Spleen (tissue), 11 donors: ENCODE measurements at regions not wholly inside any gene's neighbourhood (a gene's known extent, or its start where the extent isn't known, plus 50 kb on each side); places are given as distances from the start of the nearest gene placed in this dataset.

Experiments used
- DNase-seq: peaks from one replicate; pipeline ENCODE4 v3.0.0-alpha.2; 2020
- H3K27ac ChIP-seq, 8 donors: fragments of 200-600 bp; sonication (generic) in 7 of 8; 1 replicate in 4 of 8; 2 replicates in 4 of 8; pipeline versions ENCODE4 v1.5.0 to v1.8.0; 2016 to 2021; ENCODE audit warnings: inconsistent platforms in 4 of 8, mild to moderate bottlenecking in 4 of 8, moderate library complexity in 1 of 8
- H3K27me3 ChIP-seq, 7 donors: fragments of 200-600 bp; sonication (generic) in 6 of 7; replicated peaks in 1 of 7; 1 replicate in 4 of 7; 2 replicates in 3 of 7; pipeline versions ENCODE4 v1.5.0 to v1.8.0; 2016 to 2021; ENCODE audit warnings: inconsistent platforms in 3 of 7, mild to moderate bottlenecking in 1 of 7
- H3K36me3 ChIP-seq, 6 donors: fragments of 200-600 bp; sonication (generic) in 5 of 6; 1 replicate in 4 of 6; 2 replicates in 2 of 6; pipeline versions ENCODE4 v1.5.0 to v1.8.0; 2016 to 2021; ENCODE audit warnings: inconsistent platforms in 2 of 6
- H3K4me1 ChIP-seq, 6 donors: fragments of 200-600 bp; sonication (generic) in 5 of 6; 1 replicate in 3 of 6; 2 replicates in 3 of 6; pipeline versions ENCODE4 v1.5.0 to v1.8.0; 2016 to 2021; ENCODE audit warnings: inconsistent platforms in 3 of 6
- H3K4me3 ChIP-seq, 8 donors: fragments of 200-600 bp; sonication (generic) in 7 of 8; 1 replicate in 4 of 8; 2 replicates in 4 of 8; pipeline versions ENCODE4 v1.5.0 to v1.8.0; 2016 to 2021; ENCODE audit warnings: inconsistent platforms in 4 of 8, mild to moderate bottlenecking in 4 of 8, moderate library complexity in 2 of 8
- H3K9me3 ChIP-seq, 8 donors: fragments of 200-600 bp; sonication (generic) in 7 of 8; 1 replicate in 4 of 8; 2 replicates in 4 of 8; pipeline versions ENCODE4 v1.5.0 to v1.8.0; 2016 to 2021; ENCODE audit warnings: inconsistent platforms in 4 of 8
- CTCF ChIP-seq, 11 experiments: fragments of 200-600 bp in 7 of 11; fragments of 450-650 bp in 4 of 11; sonication (generic) in 4 of 11; IDR thresholded peaks in 8 of 11; conservative IDR thresholded peaks in 3 of 11; 1 replicate in 7 of 11; 2 replicates in 4 of 11; pipeline versions ENCODE4 v1.4.0 to v1.8.0; 2016 to 2021; ENCODE audit warnings: antibody characterized with exemption in 11 of 11, inconsistent platforms in 4 of 11, mild to moderate bottlenecking in 1 of 11
- POLR2A ChIP-seq, 3 donors: fragments of 450-650 bp; IDR thresholded peaks; one replicate each; pipeline ENCODE4 v1.5.1; 2017; ENCODE audit warnings: antibody characterized with exemption in 3 of 3, mild to moderate bottlenecking in 1 of 3
- POLR2AphosphoS5 ChIP-seq, 3 donors: sonication (generic); formaldehyde crosslinking; IDR thresholded peaks; one replicate each; pipeline ENCODE4 v1.5.1; 2017; ENCODE audit warnings: antibody characterized with exemption in 3 of 3
- WGBS, 5 donors: extraction: QIAGEN DNeasy Blood & Tissue Kit in 3 of 5; methylation state at CpG; one replicate each; pipeline versions ENCODE4 v1.1.5 to v1.1.7; 2013 to 2018; 5-methylcytosine and 5-hydroxymethylcytosine counted together
- intact Hi-C: fragments of 100-400 bp; cut with DNase I; formaldehyde crosslinking; loops from one replicate; pipeline ENCODE4 v1.15.0; 2023; ENCODE audit warnings: low total_unique reads
- donor health status: healthy with polysubstance abuse.
- donor health status: DM: no; HTN: no; CAD: no; lungs with moderate emphysema.
- donor health status: DM: no; HTN: no; CAD: no.
- donor health status: Bipolar disorder and iron deficiency.
- donor health status: healthy.
- donor health status: DM: no; HTN: no; CAD: no.
- donor health status: DM: yes; HTN: yes; CAD: no.

- Histone ChIP-seq H3K4me3 (no peak overlapping the region), H3K36me3 (no peaks in the 10 kb centered on the region), H3K9me3 (peaks cover 0 to 8% (median 3%) of the 10 kb centered on the region in 8 donors), H3K27ac (no peak overlapping the region), H3K4me1 (no peaks in the 10 kb centered on the region), H3K27me3 (no peaks in the 10 kb centered on the region)
- intact Hi-C loops, result no loop called here
- TF ChIP-seq POLR2A (IDR thresholded peaks at IDR 0.05), result no peak
- TF ChIP-seq CTCF (IDR thresholded peaks at IDR 0.05 in 8 of 11, conservative IDR thresholded peaks at IDR 0.05 in 3 of 11), result no peak
- TF ChIP-seq POLR2AphosphoS5 (IDR thresholded peaks at IDR 0.05), result no peak
- DNase-seq, result no peak
Observed at GRCh38 chr6:48818052-48818412, 645.0 kb downstream of the MMUT start.

GRCh38 chr6:48817333-48818051 is 645.6 kb downstream of the MMUT start:
- WGBS, 5 donors, result 48 to 75% (median 70%) methylated on average over 4 of the region's 4 CpGs
- intact Hi-C loops, result no loop called here

GRCh38 chr6:48814957-48815356 is 648.1 kb downstream of the MMUT start:
- TF ChIP-seq POLR2AphosphoS5 (IDR thresholded peaks at IDR 0.05) (no peak), POLR2A (IDR thresholded peaks at IDR 0.05) (no peak), CTCF (IDR thresholded peaks at IDR 0.05 in 8 of 11, conservative IDR thresholded peaks at IDR 0.05 in 3 of 11) (no peak)
- H3K4me1 ChIP-seq, result no peaks in the 10 kb centered on the region
- DNase-seq, result no peak
- H3K27me3 ChIP-seq, result no peaks in the 10 kb centered on the region
- H3K4me3 ChIP-seq, result no peak overlapping the region
- H3K36me3 ChIP-seq, result no peaks in the 10 kb centered on the region
- no peak overlapping the region for H3K27ac ChIP-seq
- intact Hi-C loops, result no loop called here
- peaks cover 0 to 4% (median 0%) of the 10 kb centered on the region in 8 donors for H3K9me3 ChIP-seq

More at GRCh38 chr6:48817333-48818051, 645.6 kb downstream of the MMUT start:
- TF ChIP-seq POLR2AphosphoS5 (IDR thresholded peaks at IDR 0.05), result no peak
- no peak for TF ChIP-seq CTCF (IDR thresholded peaks at IDR 0.05 in 8 of 11, conservative IDR thresholded peaks at IDR 0.05 in 3 of 11)
- no peak for TF ChIP-seq POLR2A (IDR thresholded peaks at IDR 0.05)
- Histone ChIP-seq H3K9me3 (peaks cover 0 to 5% (median 1%) of the 10 kb centered on the region in 8 donors), H3K4me3 (no peak overlapping the region), H3K27ac (no peak overlapping the region), H3K27me3 (no peaks in the 10 kb centered on the region), H3K36me3 (no peaks in the 10 kb centered on the region), H3K4me1 (no peaks in the 10 kb centered on the region)
- no peak for DNase-seq

- Histone ChIP-seq H3K27me3 (no peaks in the 10 kb centered on the region), H3K27ac (no peak overlapping the region)
- DNase-seq, result no peak
Observed at GRCh38 chr6:48813836-48814235, 649.2 kb downstream of the MMUT start.

More at GRCh38 chr6:48813836-48814235, 649.2 kb downstream of the MMUT start:
- WGBS, 5 donors, result 46 to 72% (median 51%) methylated on average over 3 of the region's 3 CpGs
- intact Hi-C loops, result no loop called here
- TF ChIP-seq POLR2AphosphoS5 (IDR thresholded peaks at IDR 0.05), result no peak
- no peak for TF ChIP-seq CTCF (IDR thresholded peaks at IDR 0.05 in 8 of 11, conservative IDR thresholded peaks at IDR 0.05 in 3 of 11)
- TF ChIP-seq POLR2A (IDR thresholded peaks at IDR 0.05), result no peak
- H3K36me3 ChIP-seq, result no peaks in the 10 kb centered on the region
- H3K4me1 ChIP-seq, result no peaks in the 10 kb centered on the region
- H3K9me3 ChIP-seq, result no peaks in the 10 kb centered on the region
- H3K4me3 ChIP-seq, result no peak overlapping the region
